Daoy (cell line): ENCODE measurements at regions not wholly inside any gene's neighbourhood (a gene's known extent, or its start where the extent isn't known, plus 50 kb on each side); places are given as distances from the start of the nearest gene placed in this dataset.

Experiments used
- DNase-seq: peaks from one replicate; pipeline ENCODE4 v3.0.0-alpha.2; 2015; ENCODE audit warnings: low read depth

- DNase-seq: no peak
Observed at GRCh38 chr2:53445383-53446070, 322.1 kb upstream of the CHAC2 start.

GRCh38 chr2:53442783-53443182 is 324.8 kb upstream of the CHAC2 start:
- no peak for DNase-seq

- DNase-seq: no peak
Observed at GRCh38 chr2:53442093-53442492, 325.5 kb upstream of the CHAC2 start.

- no peak for DNase-seq
Observed at GRCh38 chr2:53438692-53439091, 328.9 kb upstream of the CHAC2 start.

GRCh38 chr2:53438100-53438499 is 329.5 kb upstream of the CHAC2 start:
- no peak for DNase-seq

- DNase-seq: no peak
Observed at GRCh38 chr2:53437371-53437770, 330.2 kb upstream of the CHAC2 start.

GRCh38 chr2:53436882-53437281 is 330.7 kb upstream of the CHAC2 start:
- no peak for DNase-seq

- no peak for DNase-seq
Observed at GRCh38 chr2:53435610-53436009, 332.0 kb upstream of the CHAC2 start.

- DNase-seq: no peak
Observed at GRCh38 chr2:53434466-53434865, 333.1 kb upstream of the CHAC2 start.

GRCh38 chr2:53432936-53433335 is 334.7 kb upstream of the CHAC2 start:
- no peak for DNase-seq

GRCh38 chr2:53429901-53430300 is 337.7 kb upstream of the CHAC2 start:
- no peak for DNase-seq

- no peak for DNase-seq
Observed at GRCh38 chr2:53424902-53425301, 342.7 kb upstream of the CHAC2 start.

GRCh38 chr2:53423465-53423864 is 344.1 kb upstream of the CHAC2 start:
- DNase-seq: no peak

GRCh38 chr2:53422979-53423378 is 344.6 kb upstream of the CHAC2 start:
- DNase-seq: no peak

- no peak for DNase-seq
Observed at GRCh38 chr2:53417385-53417784, 350.2 kb upstream of the CHAC2 start.

- no peak for DNase-seq
Observed at GRCh38 chr2:53407363-53408080, 360.1 kb upstream of the CHAC2 start.

- DNase-seq: peak; percentile 14
Observed at GRCh38 chr2:53403792-53404413, 363.7 kb upstream of the CHAC2 start.

GRCh38 chr2:53397085-53397484 is 370.5 kb upstream of the CHAC2 start:
- no peak for DNase-seq

GRCh38 chr2:53381271-53381670 is 386.3 kb upstream of the CHAC2 start:
- no peak for DNase-seq

GRCh38 chr2:53379547-53379946 is 388.1 kb upstream of the CHAC2 start:
- no peak for DNase-seq

GRCh38 chr2:53378791-53379190 is 388.8 kb upstream of the CHAC2 start:
- no peak for DNase-seq

GRCh38 chr2:53373126-53373525 is 394.5 kb upstream of the CHAC2 start:
- DNase-seq: no peak

GRCh38 chr2:53366543-53366942 is 401.1 kb upstream of the CHAC2 start:
- DNase-seq: no peak
